GM19467 (cell line): ENCODE measurements at regions not wholly inside any gene's neighbourhood (a gene's known extent, or its start where the extent isn't known, plus 50 kb on each side); places are given as distances from the start of the nearest gene placed in this dataset.

Source experiments
- ATAC-seq: cut with Tn5 transposase; IDR thresholded peaks from one replicate; pipeline ENCODE4 v1.9.1; 2021; ENCODE audit warnings: mild to moderate bottlenecking, moderate library complexity; ENCODE audit not compliant: unreplicated experiment

- ATAC-seq: no peak
Observed at GRCh38 chr1:219283541-219283940, 109.9 kb downstream of the LYPLAL1 start.

- ATAC-seq: no peak
Observed at GRCh38 chr1:219281831-219282230, 108.2 kb downstream of the LYPLAL1 start.

GRCh38 chr1:219279017-219279770, 105.5 kb downstream of the LYPLAL1 start:
- no peak for ATAC-seq

- ATAC-seq: no peak
Observed at GRCh38 chr1:219278288-219278687, 104.6 kb downstream of the LYPLAL1 start.

- ATAC-seq: no peak
Observed at GRCh38 chr1:219277304-219278105, 103.8 kb downstream of the LYPLAL1 start.

- no peak for ATAC-seq
Observed at GRCh38 chr1:219276049-219276738, 102.5 kb downstream of the LYPLAL1 start.

- ATAC-seq: no peak
Observed at GRCh38 chr1:219273088-219273686, 99.5 kb downstream of the LYPLAL1 start.

GRCh38 chr1:219271818-219272535, 98.3 kb downstream of the LYPLAL1 start:
- no peak for ATAC-seq

- no peak for ATAC-seq
Observed at GRCh38 chr1:219269171-219269570, 95.5 kb downstream of the LYPLAL1 start.

- no peak for ATAC-seq
Observed at GRCh38 chr1:219266524-219266923, 92.8 kb downstream of the LYPLAL1 start.

- ATAC-seq: no peak
Observed at GRCh38 chr1:219265026-219265515, 91.4 kb downstream of the LYPLAL1 start.

GRCh38 chr1:219264561-219264960, 90.9 kb downstream of the LYPLAL1 start:
- no peak for ATAC-seq
